NCI-H345 (cell line): ENCODE measurements at regions not wholly inside any gene's neighbourhood (a gene's known extent, or its start where the extent isn't known, plus 50 kb on each side); places are given as distances from the start of the nearest gene placed in this dataset.
"Not testable (repeated sequence)": the region's sequence is repeated elsewhere in the genome, so short reads cannot be mapped to it uniquely, and the experiment has no call there.

Experiments
- DNase-seq: peaks from one replicate; lab custom pipeline; 2025; lab: John Stamatoyannopoulos, UW

- not testable (repeated sequence) for DNase-seq
Observed at GRCh38 chr7:97234494-97234893, 117.0 kb downstream of the SDHAF3 start.

- DNase-seq = no peak
Observed at GRCh38 chr7:97246317-97246716, 128.8 kb downstream of the SDHAF3 start.

- DNase-seq = not testable (repeated sequence)
Observed at GRCh38 chr7:97258187-97258586, 140.7 kb downstream of the SDHAF3 start.

GRCh38 chr7:97269741-97270140, 152.2 kb downstream of the SDHAF3 start:
- no peak for DNase-seq

- DNase-seq = no peak
Observed at GRCh38 chr7:97270280-97270679, 152.8 kb downstream of the SDHAF3 start.

- DNase-seq = no peak
Observed at GRCh38 chr7:97271619-97272018, 154.1 kb downstream of the SDHAF3 start.

GRCh38 chr7:97272237-97272975, 154.9 kb downstream of the SDHAF3 start:
- no peak for DNase-seq

- DNase-seq = no peak
Observed at GRCh38 chr7:97275475-97275874, 158.0 kb downstream of the SDHAF3 start.

- no peak for DNase-seq
Observed at GRCh38 chr7:97280950-97281349, 163.5 kb downstream of the SDHAF3 start.

- DNase-seq = no peak
Observed at GRCh38 chr7:97285348-97285747, 167.8 kb downstream of the SDHAF3 start.

GRCh38 chr7:97293031-97293430, 175.5 kb downstream of the SDHAF3 start:
- DNase-seq = no peak

- DNase-seq = no peak
Observed at GRCh38 chr7:97298561-97298960, 181.1 kb downstream of the SDHAF3 start.

GRCh38 chr7:97305589-97305988, 188.1 kb downstream of the SDHAF3 start:
- DNase-seq = no peak

GRCh38 chr7:97307521-97308108, 190.1 kb downstream of the SDHAF3 start:
- no peak for DNase-seq

- no peak for DNase-seq
Observed at GRCh38 chr7:97313900-97314299, 196.4 kb downstream of the SDHAF3 start.

GRCh38 chr7:97317575-97317974, 200.1 kb downstream of the SDHAF3 start:
- DNase-seq = no peak

GRCh38 chr7:97329871-97330270, 212.4 kb downstream of the SDHAF3 start:
- not testable (repeated sequence) for DNase-seq

GRCh38 chr7:97337849-97338248, 220.4 kb downstream of the SDHAF3 start:
- DNase-seq = no peak

- peak; percentile 67 for DNase-seq
Observed at GRCh38 chr7:97342512-97342911, 225.0 kb downstream of the SDHAF3 start.

- DNase-seq = no peak
Observed at GRCh38 chr7:97346349-97346748, 228.9 kb downstream of the SDHAF3 start.

- no peak for DNase-seq
Observed at GRCh38 chr7:97351488-97351887, 234.0 kb downstream of the SDHAF3 start.

- DNase-seq = no peak
Observed at GRCh38 chr7:97357459-97357858, 240.0 kb downstream of the SDHAF3 start.

GRCh38 chr7:97372882-97373281, 255.4 kb downstream of the SDHAF3 start:
- no peak for DNase-seq

- no peak for DNase-seq
Observed at GRCh38 chr7:97373736-97374135, 256.2 kb downstream of the SDHAF3 start.
